HFFc6 (cell line): ENCODE measurements at regions not wholly inside any gene's neighbourhood (a gene's known extent, or its start where the extent isn't known, plus 50 kb on each side); places are given as distances from the start of the nearest gene placed in this dataset.

Experiments
- DNase-seq: peaks from one replicate; pipeline ENCODE4 v3.0.0-alpha.2; 2018
- H3K27ac Mint-ChIP-seq: 2 replicates; pipeline ENCODE4 v1.8.0; 2020; ENCODE audit warnings: mild to moderate bottlenecking, mixed read lengths
- H3K27me3 Mint-ChIP-seq: 2 replicates; pipeline ENCODE4 v1.8.0; 2021; ENCODE audit warnings: mild to moderate bottlenecking, moderate library complexity, mixed read lengths; ENCODE audit not compliant: insufficient read depth
- H3K36me3 Mint-ChIP-seq: 2 replicates; pipeline ENCODE4 v1.8.0; 2021; ENCODE audit warnings: low read depth, mixed read lengths
- H3K4me1 Mint-ChIP-seq: 2 replicates; pipeline ENCODE4 v1.8.0; 2020; ENCODE audit warnings: low read depth, mixed read lengths
- H3K4me3 Mint-ChIP-seq: 2 replicates; pipeline ENCODE4 v1.8.0; 2020; ENCODE audit warnings: mild to moderate bottlenecking, moderate library complexity, mixed read lengths
- H3K9me3 Mint-ChIP-seq: 2 replicates; pipeline ENCODE4 v1.8.0; 2020; ENCODE audit warnings: mild to moderate bottlenecking, mixed read lengths
- TF ChIP-seq, protein P1 (sequence below): fragments of 200-600 bp; sonication (generic); IDR thresholded peaks from 2 replicates; pipeline ENCODE4 v1.5.0; 2021; ENCODE audit warnings: antibody characterized with exemption, mild to moderate bottlenecking

- DNase-seq: no peak
- H3K4me3 Mint-ChIP-seq: no peak overlapping the region
- H3K27me3 Mint-ChIP-seq: peaks cover 23% of the 10 kb centered on the region
- H3K36me3 Mint-ChIP-seq: no peaks in the 10 kb centered on the region
- TF ChIP-seq, protein P1, sequence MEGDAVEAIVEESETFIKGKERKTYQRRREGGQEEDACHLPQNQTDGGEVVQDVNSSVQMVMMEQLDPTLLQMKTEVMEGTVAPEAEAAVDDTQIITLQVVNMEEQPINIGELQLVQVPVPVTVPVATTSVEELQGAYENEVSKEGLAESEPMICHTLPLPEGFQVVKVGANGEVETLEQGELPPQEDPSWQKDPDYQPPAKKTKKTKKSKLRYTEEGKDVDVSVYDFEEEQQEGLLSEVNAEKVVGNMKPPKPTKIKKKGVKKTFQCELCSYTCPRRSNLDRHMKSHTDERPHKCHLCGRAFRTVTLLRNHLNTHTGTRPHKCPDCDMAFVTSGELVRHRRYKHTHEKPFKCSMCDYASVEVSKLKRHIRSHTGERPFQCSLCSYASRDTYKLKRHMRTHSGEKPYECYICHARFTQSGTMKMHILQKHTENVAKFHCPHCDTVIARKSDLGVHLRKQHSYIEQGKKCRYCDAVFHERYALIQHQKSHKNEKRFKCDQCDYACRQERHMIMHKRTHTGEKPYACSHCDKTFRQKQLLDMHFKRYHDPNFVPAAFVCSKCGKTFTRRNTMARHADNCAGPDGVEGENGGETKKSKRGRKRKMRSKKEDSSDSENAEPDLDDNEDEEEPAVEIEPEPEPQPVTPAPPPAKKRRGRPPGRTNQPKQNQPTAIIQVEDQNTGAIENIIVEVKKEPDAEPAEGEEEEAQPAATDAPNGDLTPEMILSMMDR: no peak
- H3K4me1 Mint-ChIP-seq: no peaks in the 10 kb centered on the region
- H3K27ac Mint-ChIP-seq: no peak overlapping the region
- no peaks in the 10 kb centered on the region; the same call in 1 of the 2 replicates for H3K9me3 Mint-ChIP-seq
Observed at GRCh38 chr5:179478624-179479023, 71.7 kb upstream of the RUFY1 start.

DNA sequence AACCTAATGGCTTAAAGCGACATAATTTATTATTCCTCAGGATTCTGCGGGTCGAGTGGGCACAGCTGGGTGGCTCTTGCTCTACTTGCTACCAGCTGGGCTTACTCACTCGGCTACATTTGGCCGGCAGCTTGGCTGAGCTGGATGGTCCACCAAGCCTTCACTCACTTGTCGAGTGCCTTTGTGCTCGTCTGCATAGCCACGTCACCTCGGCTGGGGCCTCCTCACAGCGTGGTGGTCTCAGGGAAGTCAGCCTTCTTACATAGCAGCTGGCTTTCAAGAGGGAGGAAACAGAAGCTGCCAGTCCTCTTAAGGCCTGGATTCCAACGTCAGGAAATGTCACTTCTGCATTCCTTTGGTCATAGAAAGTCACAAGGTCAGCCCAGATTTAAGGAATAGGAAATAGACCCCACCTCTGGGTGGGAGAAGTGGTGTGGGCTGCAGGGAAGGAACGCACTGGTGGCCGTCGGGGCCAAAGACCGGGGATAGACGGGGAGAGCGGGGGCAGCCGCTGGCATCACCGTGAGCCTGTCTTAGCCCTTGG, 75.1 kb upstream of the RUFY1 start:
- TF ChIP-seq, protein P1: no peak
- Mint-ChIP-seq H3K36me3 (no peaks in the 10 kb centered on the region), H3K27ac (no peak overlapping the region), H3K4me3 (no peak overlapping the region), H3K27me3 (peaks cover 22% of the 10 kb centered on the region), H3K4me1 (no peaks in the 10 kb centered on the region), H3K9me3 (no peaks in the 10 kb centered on the region; the same call in 1 of the 2 replicates)
- DNase-seq: no peak

GRCh38 chr5:179472641-179473040, 77.7 kb upstream of the RUFY1 start:
- Mint-ChIP-seq H3K4me3 (no peak overlapping the region), H3K4me1 (no peaks in the 10 kb centered on the region), H3K27me3 (peaks cover 14% of the 10 kb centered on the region), H3K9me3 (no peaks in the 10 kb centered on the region; the same call in 1 of the 2 replicates), H3K36me3 (no peaks in the 10 kb centered on the region), H3K27ac (no peak overlapping the region)
- no peak for DNase-seq
- TF ChIP-seq, protein P1: no peak

GRCh38 chr5:179472174-179472573, 78.2 kb upstream of the RUFY1 start:
- Mint-ChIP-seq H3K9me3 (no peaks in the 10 kb centered on the region; the same call in 1 of the 2 replicates), H3K36me3 (no peaks in the 10 kb centered on the region), H3K4me3 (no peak overlapping the region), H3K4me1 (no peaks in the 10 kb centered on the region), H3K27me3 (peaks cover 13% of the 10 kb centered on the region), H3K27ac (no peak overlapping the region)
- TF ChIP-seq, protein P1: no peak
- DNase-seq: no peak

DNA sequence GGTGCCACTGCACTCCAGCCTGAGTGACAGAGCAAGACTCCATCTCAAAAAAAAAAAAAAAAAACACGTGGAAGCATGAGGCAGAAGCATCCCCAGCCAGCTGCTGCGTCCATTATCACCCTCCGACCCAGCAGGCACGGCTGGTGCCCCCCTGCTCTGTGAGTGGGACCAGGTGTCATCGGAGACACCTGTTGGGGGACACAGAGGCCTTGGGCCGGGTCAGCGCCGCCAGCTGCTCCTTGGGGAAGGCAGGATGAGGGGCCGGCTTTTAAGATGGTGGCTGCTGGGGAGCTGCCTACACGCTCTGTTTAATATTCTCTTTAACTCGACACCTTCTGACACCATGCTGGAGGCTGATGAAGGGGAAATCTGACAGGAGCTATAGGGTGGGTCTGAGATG, 80.2 kb upstream of the RUFY1 start:
- TF ChIP-seq, protein P1: no peak
- Mint-ChIP-seq H3K27me3 (peaks cover 3% of the 10 kb centered on the region), H3K36me3 (no peaks in the 10 kb centered on the region), H3K9me3 (no peaks in the 10 kb centered on the region; the same call in 1 of the 2 replicates), H3K27ac (no peak overlapping the region), H3K4me3 (no peak overlapping the region), H3K4me1 (no peaks in the 10 kb centered on the region)
- DNase-seq: no peak

GRCh38 chr5:179468696-179469095, 81.7 kb upstream of the RUFY1 start:
- H3K36me3 Mint-ChIP-seq: no peaks in the 10 kb centered on the region
- no peak overlapping the region for H3K4me3 Mint-ChIP-seq
- no peak overlapping the region for H3K27ac Mint-ChIP-seq
- H3K27me3 Mint-ChIP-seq: peaks cover 2% of the 10 kb centered on the region; the same call in 1 of the 2 replicates
- peaks cover 5% of the 10 kb centered on the region for H3K9me3 Mint-ChIP-seq
- H3K4me1 Mint-ChIP-seq: no peaks in the 10 kb centered on the region
- TF ChIP-seq, protein P1: no peak
- no peak for DNase-seq
